Mesenchymal stem cell (in vitro differentiated cells and primary cell): ENCODE measurements at regions not wholly inside any gene's neighbourhood (a gene's known extent, or its start where the extent isn't known, plus 50 kb on each side); places are given as distances from the start of the nearest gene placed in this dataset.

Experiments used
- DNase-seq: peaks from one replicate; pipeline ENCODE4 v3.0.0-alpha.2; 2013
- H2AFZ ChIP-seq: one replicate; pipeline ENCODE4 v1.6.1; 2013; ENCODE audit warnings: low read depth, mild to moderate bottlenecking, control low read depth, inconsistent platforms, low read length, moderate library complexity
- H2AK5ac ChIP-seq: 2 replicates; pipeline ENCODE4 v1.6.1; 2013; ENCODE audit warnings: low read length, moderate library complexity, mild to moderate bottlenecking, inconsistent platforms; ENCODE audit not compliant: severe bottlenecking
- H2BK120ac ChIP-seq: one replicate; pipeline ENCODE4 v1.6.1; 2013; ENCODE audit warnings: low read depth, mild to moderate bottlenecking, inconsistent platforms, low read length, moderate library complexity
- H2BK12ac ChIP-seq, 2 experiments: one replicate each; pipeline ENCODE4 v1.6.1; 2013; ENCODE audit warnings: inconsistent platforms in 2 of 2, low read length in 2 of 2, mild to moderate bottlenecking in 2 of 2, moderate library complexity in 2 of 2, control low read depth in 1 of 2
- H2BK15ac ChIP-seq: one replicate; pipeline ENCODE4 v1.6.1; 2013; ENCODE audit warnings: mild to moderate bottlenecking, low read depth, inconsistent platforms; ENCODE audit not compliant: poor library complexity, severe bottlenecking
- H2BK5ac ChIP-seq: 2 replicates; pipeline ENCODE4 v1.6.1; 2013; ENCODE audit warnings: low read depth, mild to moderate bottlenecking, low read length, control low read depth, inconsistent platforms; ENCODE audit not compliant: poor library complexity, severe bottlenecking
- H3K14ac ChIP-seq, 2 experiments: one replicate each; pipeline ENCODE4 v1.6.1; 2013; ENCODE audit warnings: inconsistent platforms in 2 of 2, low read length in 2 of 2, control low read depth in 1 of 2, mild to moderate bottlenecking in 1 of 2, moderate library complexity in 1 of 2
- H3K18ac ChIP-seq, 2 experiments: one replicate each; pipeline ENCODE4 v1.6.1; 2013; ENCODE audit warnings: inconsistent platforms in 2 of 2, low read length in 2 of 2, control low read depth in 1 of 2, low read depth in 1 of 2, mild to moderate bottlenecking in 1 of 2
- H3K23ac ChIP-seq, 2 experiments: one replicate each; pipeline ENCODE4 v1.6.1; 2013; ENCODE audit warnings: inconsistent platforms in 2 of 2, low read length in 2 of 2, mild to moderate bottlenecking in 2 of 2, moderate library complexity in 2 of 2, control low read depth in 1 of 2
- H3K27ac ChIP-seq: 2 replicates; pipeline ENCODE4 v1.5.1; 2013; ENCODE audit warnings: mild to moderate bottlenecking, moderate library complexity, low read length, control low read depth, inconsistent platforms; ENCODE audit not compliant: poor library complexity, severe bottlenecking
- H3K27me3 ChIP-seq, 2 experiments: 2 replicates each; pipeline versions ENCODE4 v1.6.1 to v1.7.0; 2013; ENCODE audit warnings: low read length in 2 of 2, mild to moderate bottlenecking in 2 of 2, moderate library complexity in 2 of 2, control low read depth in 1 of 2, inconsistent platforms in 1 of 2; ENCODE audit not compliant: control insufficient read depth in 1 of 2, insufficient read depth in 1 of 2
- H3K36me3 ChIP-seq, 2 experiments: 2 replicates each; pipeline versions ENCODE4 v1.6.1 to v1.7.0; 2013; ENCODE audit warnings: low read length in 2 of 2, control low read depth in 1 of 2, inconsistent platforms in 1 of 2, low read depth in 1 of 2, mild to moderate bottlenecking in 1 of 2; ENCODE audit not compliant: insufficient read depth in 2 of 2, control insufficient read depth in 1 of 2
- H3K4ac ChIP-seq, 2 experiments: one replicate each; pipeline ENCODE4 v1.6.1; 2013; ENCODE audit warnings: inconsistent platforms in 2 of 2, low read length in 2 of 2, mild to moderate bottlenecking in 2 of 2, moderate library complexity in 2 of 2, control low read depth in 1 of 2, low read depth in 1 of 2
- H3K4me1 ChIP-seq: 2 replicates; pipeline ENCODE4 v1.6.1; 2013; ENCODE audit warnings: low read depth, low read length, control low read depth; ENCODE audit not compliant: control insufficient read depth, insufficient read depth
- H3K4me2 ChIP-seq: 2 replicates; pipeline ENCODE4 v1.6.1; 2013; ENCODE audit warnings: low read length, mild to moderate bottlenecking, inconsistent platforms; ENCODE audit not compliant: poor library complexity, severe bottlenecking
- H3K4me3 ChIP-seq, 2 experiments: 2 replicates each; pipeline versions ENCODE4 v1.5.1 to v1.7.0; 2013; ENCODE audit warnings: low read length in 2 of 2, mild to moderate bottlenecking in 2 of 2, control low read depth in 1 of 2, low read depth in 1 of 2; ENCODE audit not compliant: insufficient read depth in 1 of 2
- H3K79me1 ChIP-seq: replicated peaks from 2 replicates; pipeline ENCODE4 v1.6.1; 2013; ENCODE audit warnings: mild to moderate bottlenecking, control low read depth, low read length, inconsistent platforms; ENCODE audit not compliant: poor library complexity, severe bottlenecking
- H3K9ac ChIP-seq: 2 replicates; pipeline ENCODE4 v1.7.0; 2013; ENCODE audit warnings: mild to moderate bottlenecking, low read length, moderate library complexity
- H3K9me3 ChIP-seq: 2 replicates; pipeline ENCODE4 v1.7.0; 2013; ENCODE audit warnings: mild to moderate bottlenecking, low read length; ENCODE audit not compliant: control insufficient read depth
- H4K8ac ChIP-seq: one replicate; pipeline ENCODE4 v1.6.1; 2013; ENCODE audit warnings: inconsistent platforms, mild to moderate bottlenecking, low read length, moderate library complexity
- H4K91ac ChIP-seq: one replicate; pipeline ENCODE4 v1.6.1; 2013; ENCODE audit warnings: mild to moderate bottlenecking, low read length, inconsistent platforms
- WGBS: methylation state at CpG from one replicate; pipeline ENCODE4 v1.1.7; 2013; ENCODE audit warnings: mixed read lengths; 5-methylcytosine and 5-hydroxymethylcytosine counted together

GRCh38 chr3:72386327-72387000, 461.8 kb downstream of the SHQ1 start:
- 62% methylated on average over 5 of the region's 6 CpGs for WGBS
- Histone ChIP-seq H3K27ac (no peak overlapping the region), H3K9ac (no peak overlapping the region), H2AFZ (no peak overlapping the region), H2AK5ac (no peak overlapping the region), H3K79me1 (peaks cover 21% of the 10 kb centered on the region), H3K4me1 (no peaks in the 10 kb centered on the region), H3K14ac (no peak overlapping the region), H3K18ac (no peak overlapping the region), H2BK15ac (no peak overlapping the region), H3K4ac (no peak overlapping the region), H3K4me2 (no peak overlapping the region), H2BK120ac (no peak overlapping the region), H4K8ac (no peak overlapping the region), H3K23ac (no peak overlapping the region), H3K27me3 (no peaks in the 10 kb centered on the region), H3K4me3 (no peak overlapping the region), H3K9me3 (no peaks in the 10 kb centered on the region), H2BK5ac (no peak overlapping the region), H2BK12ac (no peak overlapping the region), H4K91ac (no peak overlapping the region), H3K36me3 (no peaks in the 10 kb centered on the region)
- DNase-seq = no peak

- WGBS = 99% methylated on average over 3 of the region's 3 CpGs
Measured at GRCh38 chr3:72385167-72385566, 463.1 kb downstream of the SHQ1 start.

GRCh38 chr3:72384602-72385001, 463.6 kb downstream of the SHQ1 start:
- no peak overlapping the region for H3K18ac ChIP-seq
- peaks cover 24% of the 10 kb centered on the region for H3K79me1 ChIP-seq
- H3K4me2 ChIP-seq = no peak overlapping the region
- WGBS = 78% methylated on average over 3 of the region's 5 CpGs
- H3K36me3 ChIP-seq = no peaks in the 10 kb centered on the region
- DNase-seq = no peak
- H4K8ac ChIP-seq = no peak overlapping the region
- no peak overlapping the region for H3K4me3 ChIP-seq
- H3K9me3 ChIP-seq = no peaks in the 10 kb centered on the region
- no peak overlapping the region for H4K91ac ChIP-seq
- no peak overlapping the region for H2AFZ ChIP-seq
- H3K23ac ChIP-seq = no peak overlapping the region
- no peak overlapping the region for H2AK5ac ChIP-seq
- H3K4me1 ChIP-seq = peaks cover 4% of the 10 kb centered on the region
- no peak overlapping the region for H2BK120ac ChIP-seq
- H2BK15ac ChIP-seq = no peak overlapping the region
- H3K4ac ChIP-seq = no peak overlapping the region
- no peak overlapping the region for H2BK5ac ChIP-seq
- no peaks in the 10 kb centered on the region for H3K27me3 ChIP-seq
- no peak overlapping the region for H3K14ac ChIP-seq
- H3K9ac ChIP-seq = no peak overlapping the region
- no peak overlapping the region for H2BK12ac ChIP-seq
- H3K27ac ChIP-seq = no peak overlapping the region

More at GRCh38 chr3:72385167-72385566, 463.1 kb downstream of the SHQ1 start:
- Histone ChIP-seq H4K91ac (no peak overlapping the region), H3K4me3 (no peak overlapping the region), H3K79me1 (peaks cover 23% of the 10 kb centered on the region), H3K4me1 (peaks cover 4% of the 10 kb centered on the region), H2BK12ac (no peak overlapping the region), H3K27me3 (no peaks in the 10 kb centered on the region), H2BK120ac (no peak overlapping the region), H3K4ac (no peak overlapping the region), H3K9me3 (no peaks in the 10 kb centered on the region), H3K4me2 (no peak overlapping the region), H2AFZ (no peak overlapping the region), H3K9ac (no peak overlapping the region), H2BK5ac (no peak overlapping the region), H2BK15ac (no peak overlapping the region), H3K14ac (no peak overlapping the region), H3K18ac (no peak overlapping the region), H3K23ac (no peak overlapping the region), H2AK5ac (no peak overlapping the region), H3K27ac (no peak overlapping the region), H3K36me3 (no peaks in the 10 kb centered on the region), H4K8ac (no peak overlapping the region)
- no peak for DNase-seq

- peaks cover 4% of the 10 kb centered on the region for H3K4me1 ChIP-seq
- no peak overlapping the region for H2BK15ac ChIP-seq
- H4K91ac ChIP-seq = no peak overlapping the region
- H3K36me3 ChIP-seq = peaks cover 0 to 2% of the 10 kb centered on the region in 2 experiments
- no peak overlapping the region for H3K14ac ChIP-seq
- no peak overlapping the region for H3K4ac ChIP-seq
- H3K4me3 ChIP-seq = no peak overlapping the region
- no peaks in the 10 kb centered on the region for H3K9me3 ChIP-seq
- H3K79me1 ChIP-seq = peaks cover 23% of the 10 kb centered on the region
- no peak overlapping the region for H2BK120ac ChIP-seq
- H2BK5ac ChIP-seq = no peak overlapping the region
- WGBS = 93% methylated on average over 4 of the region's 4 CpGs
- no peak overlapping the region for H3K18ac ChIP-seq
- H3K9ac ChIP-seq = no peak overlapping the region
- H2AFZ ChIP-seq = no peak overlapping the region
- no peak overlapping the region for H3K4me2 ChIP-seq
- no peak overlapping the region for H3K23ac ChIP-seq
- no peak overlapping the region for H4K8ac ChIP-seq
- no peak for DNase-seq
- no peak overlapping the region for H2AK5ac ChIP-seq
- no peak overlapping the region for H2BK12ac ChIP-seq
- no peaks in the 10 kb centered on the region for H3K27me3 ChIP-seq
- no peak overlapping the region for H3K27ac ChIP-seq
Measured at GRCh38 chr3:72383883-72384282, 464.4 kb downstream of the SHQ1 start.
